A549 (cell line): ENCODE measurements at regions not wholly inside any gene's neighbourhood (a gene's known extent, or its start where the extent isn't known, plus 50 kb on each side); places are given as distances from the start of the nearest gene placed in this dataset.

Source experiments
- ATAC-seq, 2 experiments: fragments of 200-7000 bp in 1 of 2; fragments of >200 bp in 1 of 2; cut with Nextera tagmentation in 1 of 2; cut with Tn5 transposase in 1 of 2; 3 replicates each; pipeline versions ENCODE4 v1.8.0 to v1.9.1; 2018 to 2020; ENCODE audit warnings: mild to moderate bottlenecking in 1 of 2, moderate library complexity in 1 of 2
- CTCF ChIA-PET: fragments of 300-600 bp; sonication (Branson Sonifier 250); formaldehyde crosslinking; extraction: SDS; loops from one replicate; lab custom pipeline; 2021; ENCODE audit warnings: antibody characterized with exemption, inconsistent platforms; lab: Yijun Ruan, JAX
- POLR2A ChIA-PET: fragments of 350-600 bp; formaldehyde crosslinking; extraction: SDS; loops from one replicate; lab custom pipeline; 2021; ENCODE audit warnings: antibody characterized with exemption, inconsistent platforms; lab: Yijun Ruan, JAX
- DNase-seq, 2 experiments: peaks; one replicate each; pipeline versions ENCODE4 v3.0.0 to v3.0.0-alpha.2; 2011 to 2016; ENCODE audit warnings: low read depth in 1 of 2, low spot score in 1 of 2
- FAIRE-seq: peaks from 2 replicates; lab custom pipeline; 2011; peaks lifted over from hg19 to GRCh38; lab: Jason Lieb, UNC
- H3K27ac ChIP-seq, 2 experiments: fragments of >200 bp; sonication (Bioruptor Twin); formaldehyde crosslinking; 3 replicates each; pipeline ENCODE4 v1.5.1; 2016 to 2017
- H3K4me1 ChIP-seq: fragments of >200 bp; sonication (Bioruptor Twin); formaldehyde crosslinking; 3 replicates; pipeline ENCODE4 v1.6.1; 2016
- H3K4me2 ChIP-seq: fragments of >200 bp; sonication (Bioruptor Twin); formaldehyde crosslinking; 3 replicates; pipeline ENCODE4 v1.6.1; 2016
- H3K4me3 ChIP-seq: fragments of >200 bp; sonication (Bioruptor Twin); formaldehyde crosslinking; 3 replicates; pipeline ENCODE4 v1.5.1; 2016
- H3K9me3 ChIP-seq: fragments of >200 bp; sonication (Bioruptor Twin); formaldehyde crosslinking; 3 replicates; pipeline ENCODE4 v1.6.1; 2016
- CEBPB ChIP-seq, 2 experiments: fragments of >200 bp in 1 of 2; sonication (Bioruptor Twin) in 1 of 2; formaldehyde crosslinking in 1 of 2; IDR thresholded peaks; 2 replicates each; pipeline ENCODE4 v1.6.1; 2012 to 2016
- EHMT2 ChIP-seq: fragments of 200-600 bp; sonication (generic); IDR thresholded peaks from 2 replicates; pipeline ENCODE4 v1.6.1; 2016; ENCODE audit warnings: antibody characterized with exemption, low read depth, mild to moderate bottlenecking, moderate library complexity
- HEYL ChIP-seq: fragments of 250-450 bp; sonication (Bioruptor Pico); IDR thresholded peaks from 2 replicates; pipeline ENCODE4 v1.8.0; 2021; ENCODE audit warnings: mild to moderate bottlenecking, moderate library complexity
- HOXB13 ChIP-seq: fragments of 250-450 bp; sonication (Bioruptor Pico); IDR thresholded peaks from 2 replicates; pipeline ENCODE4 v1.5.0; 2020; ENCODE audit warnings: low read depth, mild to moderate bottlenecking, moderate library complexity
- JUN ChIP-seq, 2 experiments: fragments of >200 bp; sonication (Bioruptor Twin); formaldehyde crosslinking; IDR thresholded peaks; 2 replicates in 1 of 2; 3 replicates in 1 of 2; pipeline ENCODE4 v1.6.1; 2016 to 2017
- MAZ ChIP-seq: fragments of 150-350 bp; IDR thresholded peaks from 2 replicates; pipeline ENCODE4 v1.6.1; 2014; ENCODE audit warnings: antibody characterized with exemption, low read depth, low read length, borderline replicate concordance
- MYC ChIP-seq: IDR thresholded peaks from 2 replicates; pipeline ENCODE4 v1.6.1; 2012; ENCODE audit warnings: mild to moderate bottlenecking, inconsistent platforms, low read length, improper control_type of control experiment, borderline replicate concordance
- PHF8 ChIP-seq: fragments of 200-600 bp; sonication (generic); IDR thresholded peaks from 2 replicates; pipeline ENCODE4 v1.6.1; 2016; ENCODE audit warnings: low read depth, mild to moderate bottlenecking, antibody characterized with exemption, moderate library complexity, borderline replicate concordance
- POLR2A ChIP-seq: IDR thresholded peaks from 2 replicates; pipeline ENCODE4 v1.6.1; 2012; ENCODE audit warnings: mild to moderate bottlenecking, low read length
- RAD21 ChIP-seq, 2 experiments: fragments of >200 bp in 1 of 2; sonication (Bioruptor Twin) in 1 of 2; formaldehyde crosslinking in 1 of 2; IDR thresholded peaks in 1 of 2; conservative IDR thresholded peaks in 1 of 2; 2 replicates in 1 of 2; 3 replicates in 1 of 2; pipeline ENCODE4 v1.6.1; 2012 to 2018; ENCODE audit warnings: inconsistent platforms in 1 of 2
- TFCP2L1 ChIP-seq: fragments of 250-450 bp; sonication (Bioruptor Pico); IDR thresholded peaks from 2 replicates; pipeline ENCODE4 v1.5.0; 2021; ENCODE audit warnings: mild to moderate bottlenecking
- ZC3H11A ChIP-seq: fragments of 450-650 bp; IDR thresholded peaks from 2 replicates; pipeline ENCODE4 v1.6.1; 2014; ENCODE audit warnings: antibody characterized with exemption, mild to moderate bottlenecking
- WGBS: methylation state at CpG from one replicate; pipeline ENCODE4 v1.1.6; 2017; ENCODE audit errors: missing lambda C conversion rate; 5-methylcytosine and 5-hydroxymethylcytosine counted together
- TF ChIP-seq, protein P1 (sequence below): fragments of >200 bp; sonication (Bioruptor Twin); formaldehyde crosslinking; IDR thresholded peaks from 3 replicates; pipeline ENCODE4 v1.6.1; 2016
- TF ChIP-seq, protein P2 (sequence below): fragments of 250-450 bp; sonication (Bioruptor Pico); IDR thresholded peaks from 2 replicates; pipeline ENCODE4 v1.5.0; 2020; ENCODE audit warnings: low read depth, mild to moderate bottlenecking, moderate library complexity
- TF ChIP-seq, protein P3 (sequence below): fragments of 200-600 bp; sonication (generic); IDR thresholded peaks from 2 replicates; pipeline ENCODE4 v1.6.1; 2016; ENCODE audit warnings: antibody characterized with exemption, mild to moderate bottlenecking, moderate library complexity
- TF ChIP-seq, protein P4 (sequence below): fragments of 150-350 bp; IDR thresholded peaks from 2 replicates; pipeline ENCODE4 v1.6.1; 2014; ENCODE audit warnings: low read depth, mild to moderate bottlenecking, low read length
- TF ChIP-seq, protein P5 (sequence below): fragments of 450-650 bp; IDR thresholded peaks from 2 replicates; pipeline ENCODE4 v1.6.1; 2014; ENCODE audit warnings: antibody characterized with exemption

DNA sequence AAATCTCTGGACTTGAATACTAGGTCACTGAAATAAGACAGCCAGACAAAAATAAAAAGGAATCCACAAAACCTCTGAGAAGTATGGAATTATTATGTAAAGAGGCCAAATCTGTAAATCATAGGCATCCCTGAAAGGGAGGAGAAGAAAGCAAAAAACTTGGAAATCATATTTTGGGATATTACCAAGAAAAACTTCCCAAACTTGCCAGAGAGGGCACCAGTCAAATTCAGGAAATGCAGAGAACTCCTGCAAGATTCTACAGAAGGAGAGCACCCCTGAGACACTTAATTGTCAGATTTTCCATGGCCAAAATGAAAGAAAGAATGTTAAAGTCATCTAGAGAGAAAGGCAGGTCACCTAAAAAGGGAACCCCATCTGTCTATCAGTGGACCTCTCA, 862.3 kb upstream of the PRMT6 start:
- FAIRE-seq (no peak), DNase-seq (no peak), ATAC-seq (no peak)
- ChIA-PET CTCF (no interaction called here), POLR2A (no interaction called here)
- no peaks in the 10 kb centered on the region for H3K9me3 ChIP-seq
- no peak overlapping the region for H3K27ac ChIP-seq
- no peaks in the 10 kb centered on the region for H3K4me1 ChIP-seq
- H3K4me3 ChIP-seq: no peak overlapping the region
- TF ChIP-seq HOXB13 (CRISPR knock-in tag): no peak
- no peak for TF ChIP-seq EHMT2
- TF ChIP-seq, protein P1, sequence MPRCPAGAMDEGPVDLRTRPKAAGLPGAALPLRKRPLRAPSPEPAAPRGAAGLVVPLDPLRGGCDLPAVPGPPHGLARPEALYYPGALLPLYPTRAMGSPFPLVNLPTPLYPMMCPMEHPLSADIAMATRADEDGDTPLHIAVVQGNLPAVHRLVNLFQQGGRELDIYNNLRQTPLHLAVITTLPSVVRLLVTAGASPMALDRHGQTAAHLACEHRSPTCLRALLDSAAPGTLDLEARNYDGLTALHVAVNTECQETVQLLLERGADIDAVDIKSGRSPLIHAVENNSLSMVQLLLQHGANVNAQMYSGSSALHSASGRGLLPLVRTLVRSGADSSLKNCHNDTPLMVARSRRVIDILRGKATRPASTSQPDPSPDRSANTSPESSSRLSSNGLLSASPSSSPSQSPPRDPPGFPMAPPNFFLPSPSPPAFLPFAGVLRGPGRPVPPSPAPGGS: no peak
- no peak for TF ChIP-seq CEBPB (IDR thresholded peaks at IDR 0.05)
- TF ChIP-seq TFCP2L1 (CRISPR knock-in tag): no peak
- no peak for TF ChIP-seq POLR2A
- TF ChIP-seq, protein P2, sequence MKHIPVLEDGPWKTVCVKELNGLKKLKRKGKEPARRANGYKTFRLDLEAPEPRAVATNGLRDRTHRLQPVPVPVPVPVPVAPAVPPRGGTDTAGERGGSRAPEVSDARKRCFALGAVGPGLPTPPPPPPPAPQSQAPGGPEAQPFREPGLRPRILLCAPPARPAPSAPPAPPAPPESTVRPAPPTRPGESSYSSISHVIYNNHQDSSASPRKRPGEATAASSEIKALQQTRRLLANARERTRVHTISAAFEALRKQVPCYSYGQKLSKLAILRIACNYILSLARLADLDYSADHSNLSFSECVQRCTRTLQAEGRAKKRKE (CRISPR knock-in tag): no peak
- TF ChIP-seq PHF8: no peak
- TF ChIP-seq, protein P3, sequence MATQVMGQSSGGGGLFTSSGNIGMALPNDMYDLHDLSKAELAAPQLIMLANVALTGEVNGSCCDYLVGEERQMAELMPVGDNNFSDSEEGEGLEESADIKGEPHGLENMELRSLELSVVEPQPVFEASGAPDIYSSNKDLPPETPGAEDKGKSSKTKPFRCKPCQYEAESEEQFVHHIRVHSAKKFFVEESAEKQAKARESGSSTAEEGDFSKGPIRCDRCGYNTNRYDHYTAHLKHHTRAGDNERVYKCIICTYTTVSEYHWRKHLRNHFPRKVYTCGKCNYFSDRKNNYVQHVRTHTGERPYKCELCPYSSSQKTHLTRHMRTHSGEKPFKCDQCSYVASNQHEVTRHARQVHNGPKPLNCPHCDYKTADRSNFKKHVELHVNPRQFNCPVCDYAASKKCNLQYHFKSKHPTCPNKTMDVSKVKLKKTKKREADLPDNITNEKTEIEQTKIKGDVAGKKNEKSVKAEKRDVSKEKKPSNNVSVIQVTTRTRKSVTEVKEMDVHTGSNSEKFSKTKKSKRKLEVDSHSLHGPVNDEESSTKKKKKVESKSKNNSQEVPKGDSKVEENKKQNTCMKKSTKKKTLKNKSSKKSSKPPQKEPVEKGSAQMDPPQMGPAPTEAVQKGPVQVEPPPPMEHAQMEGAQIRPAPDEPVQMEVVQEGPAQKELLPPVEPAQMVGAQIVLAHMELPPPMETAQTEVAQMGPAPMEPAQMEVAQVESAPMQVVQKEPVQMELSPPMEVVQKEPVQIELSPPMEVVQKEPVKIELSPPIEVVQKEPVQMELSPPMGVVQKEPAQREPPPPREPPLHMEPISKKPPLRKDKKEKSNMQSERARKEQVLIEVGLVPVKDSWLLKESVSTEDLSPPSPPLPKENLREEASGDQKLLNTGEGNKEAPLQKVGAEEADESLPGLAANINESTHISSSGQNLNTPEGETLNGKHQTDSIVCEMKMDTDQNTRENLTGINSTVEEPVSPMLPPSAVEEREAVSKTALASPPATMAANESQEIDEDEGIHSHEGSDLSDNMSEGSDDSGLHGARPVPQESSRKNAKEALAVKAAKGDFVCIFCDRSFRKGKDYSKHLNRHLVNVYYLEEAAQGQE: no peak
- TF ChIP-seq MAZ: no peak
- no peak for TF ChIP-seq MYC
- TF ChIP-seq ZC3H11A: no peak
- no peak for TF ChIP-seq RAD21 (conservative IDR thresholded peaks at IDR 0.05 in 1 of 2, IDR thresholded peaks at IDR 0.05 in 1 of 2)
- TF ChIP-seq, protein P4, sequence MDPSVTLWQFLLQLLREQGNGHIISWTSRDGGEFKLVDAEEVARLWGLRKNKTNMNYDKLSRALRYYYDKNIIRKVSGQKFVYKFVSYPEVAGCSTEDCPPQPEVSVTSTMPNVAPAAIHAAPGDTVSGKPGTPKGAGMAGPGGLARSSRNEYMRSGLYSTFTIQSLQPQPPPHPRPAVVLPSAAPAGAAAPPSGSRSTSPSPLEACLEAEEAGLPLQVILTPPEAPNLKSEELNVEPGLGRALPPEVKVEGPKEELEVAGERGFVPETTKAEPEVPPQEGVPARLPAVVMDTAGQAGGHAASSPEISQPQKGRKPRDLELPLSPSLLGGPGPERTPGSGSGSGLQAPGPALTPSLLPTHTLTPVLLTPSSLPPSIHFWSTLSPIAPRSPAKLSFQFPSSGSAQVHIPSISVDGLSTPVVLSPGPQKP: no peak
- TF ChIP-seq HEYL: no peak
- H3K4me2 ChIP-seq: no peak overlapping the region

DNA sequence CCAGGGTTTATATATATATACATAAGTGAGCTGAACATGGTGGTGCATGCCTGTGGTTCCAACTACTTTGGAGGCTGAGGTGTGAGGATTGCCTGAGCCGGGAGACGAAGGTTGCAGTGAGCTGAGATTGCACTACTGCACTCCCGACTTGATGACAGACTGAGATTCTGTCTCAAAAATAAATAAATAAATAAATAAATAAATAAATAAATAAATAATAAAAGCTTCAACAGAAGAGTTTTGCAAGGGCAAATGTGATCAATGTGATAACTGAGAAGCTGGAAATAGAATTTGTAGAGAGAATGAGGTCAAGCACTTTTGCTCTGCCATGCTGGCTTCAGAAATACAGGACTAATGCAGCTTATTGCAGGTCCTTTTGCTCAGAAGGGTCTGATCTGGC, 855.8 kb upstream of the PRMT6 start:
- DNase-seq (no peak), FAIRE-seq (no peak), ATAC-seq (no peak)
- Histone ChIP-seq H3K4me1 (no peaks in the 10 kb centered on the region), H3K4me2 (no peak overlapping the region), H3K9me3 (no peaks in the 10 kb centered on the region), H3K27ac (no peak overlapping the region), H3K4me3 (no peak overlapping the region)
- TF ChIP-seq ZC3H11A (0 out of 2 replicates have a peak, but pooled peaks have one; percentile 16), JUN (IDR thresholded peaks at IDR 0.05) (no peak), POLR2A (no peak)
- TF ChIP-seq, protein P5, sequence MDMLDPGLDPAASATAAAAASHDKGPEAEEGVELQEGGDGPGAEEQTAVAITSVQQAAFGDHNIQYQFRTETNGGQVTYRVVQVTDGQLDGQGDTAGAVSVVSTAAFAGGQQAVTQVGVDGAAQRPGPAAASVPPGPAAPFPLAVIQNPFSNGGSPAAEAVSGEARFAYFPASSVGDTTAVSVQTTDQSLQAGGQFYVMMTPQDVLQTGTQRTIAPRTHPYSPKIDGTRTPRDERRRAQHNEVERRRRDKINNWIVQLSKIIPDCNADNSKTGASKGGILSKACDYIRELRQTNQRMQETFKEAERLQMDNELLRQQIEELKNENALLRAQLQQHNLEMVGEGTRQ: no peak
- WGBS: 0% methylated on average over 3 of the region's 3 CpGs
- POLR2A ChIA-PET: no interaction called here
- CTCF ChIA-PET: no interaction called here
